Stomach (tissue), 4 donors: ENCODE measurements at regions not wholly inside any gene's neighbourhood (a gene's known extent, or its start where the extent isn't known, plus 50 kb on each side); places are given as distances from the start of the nearest gene placed in this dataset.

Experiments used
- POLR2A ChIP-seq, 4 donors: fragments of 450-650 bp; IDR thresholded peaks; one replicate each; pipeline ENCODE4 v1.6.1; 2016; ENCODE audit warnings: antibody characterized with exemption in 4 of 4, control low read depth in 2 of 4, mild to moderate bottlenecking in 1 of 4, moderate library complexity in 1 of 4
- TF ChIP-seq, protein P1 (sequence below), 7 experiments: fragments of 450-650 bp in 4 of 7; fragments of 200-600 bp in 3 of 7; sonication (generic) in 3 of 7; IDR thresholded peaks; one replicate each; pipeline ENCODE4 v1.5.1; 2016 to 2019; ENCODE audit warnings: antibody characterized with exemption in 7 of 7, control low read depth in 2 of 7, mild to moderate bottlenecking in 1 of 7

DNA sequence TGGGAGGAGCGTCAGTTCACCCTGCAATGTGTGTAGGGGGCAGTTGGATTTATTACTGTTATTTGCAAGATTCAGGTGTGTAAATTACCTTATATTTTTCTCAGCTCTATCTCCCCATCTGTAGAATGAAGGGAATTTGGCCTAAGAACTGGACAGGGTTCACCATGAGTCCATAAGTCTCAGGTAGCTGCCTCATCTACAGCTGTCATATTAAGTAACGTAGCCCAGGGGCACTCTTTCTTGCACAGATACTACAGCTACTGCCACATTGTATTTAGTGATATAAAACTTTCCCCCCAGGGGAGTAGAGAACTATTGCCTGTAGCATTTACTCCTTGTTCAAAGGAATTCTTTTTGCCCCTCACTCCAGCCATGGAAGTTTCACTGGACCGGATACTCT lies 301.4 kb upstream of the ZNF608 start:
- TF ChIP-seq, protein P1, sequence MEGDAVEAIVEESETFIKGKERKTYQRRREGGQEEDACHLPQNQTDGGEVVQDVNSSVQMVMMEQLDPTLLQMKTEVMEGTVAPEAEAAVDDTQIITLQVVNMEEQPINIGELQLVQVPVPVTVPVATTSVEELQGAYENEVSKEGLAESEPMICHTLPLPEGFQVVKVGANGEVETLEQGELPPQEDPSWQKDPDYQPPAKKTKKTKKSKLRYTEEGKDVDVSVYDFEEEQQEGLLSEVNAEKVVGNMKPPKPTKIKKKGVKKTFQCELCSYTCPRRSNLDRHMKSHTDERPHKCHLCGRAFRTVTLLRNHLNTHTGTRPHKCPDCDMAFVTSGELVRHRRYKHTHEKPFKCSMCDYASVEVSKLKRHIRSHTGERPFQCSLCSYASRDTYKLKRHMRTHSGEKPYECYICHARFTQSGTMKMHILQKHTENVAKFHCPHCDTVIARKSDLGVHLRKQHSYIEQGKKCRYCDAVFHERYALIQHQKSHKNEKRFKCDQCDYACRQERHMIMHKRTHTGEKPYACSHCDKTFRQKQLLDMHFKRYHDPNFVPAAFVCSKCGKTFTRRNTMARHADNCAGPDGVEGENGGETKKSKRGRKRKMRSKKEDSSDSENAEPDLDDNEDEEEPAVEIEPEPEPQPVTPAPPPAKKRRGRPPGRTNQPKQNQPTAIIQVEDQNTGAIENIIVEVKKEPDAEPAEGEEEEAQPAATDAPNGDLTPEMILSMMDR (IDR thresholded peaks at IDR 0.05), result no peak
- no peak for TF ChIP-seq POLR2A (IDR thresholded peaks at IDR 0.05)
